Panc1 (cell line): ENCODE measurements at regions not wholly inside any gene's neighbourhood (a gene's known extent, or its start where the extent isn't known, plus 50 kb on each side); places are given as distances from the start of the nearest gene placed in this dataset.

Experiments used
- ATAC-seq: fragments of 200-7000 bp; cut with Tn5 transposase; 2 replicates; pipeline ENCODE4 v1.9.1; 2020; ENCODE audit warnings: mild to moderate bottlenecking, moderate library complexity
- BruUV-seq: library from RNA; stranded (reverse); fragments of 400-500 nt; replicated peaks from 2 replicates; lab custom pipeline; 2021; lab: Mats Ljungman, UMichigan
- CTCF ChIA-PET: fragments of 300-600 bp; sonication (Branson Sonifier 250); formaldehyde crosslinking; loops from one replicate; lab custom pipeline; 2022; ENCODE audit warnings: antibody characterized with exemption; lab: Charles Lee
- POLR2A ChIA-PET: fragments of 300-600 bp; sonication (Branson Sonifier 250); formaldehyde crosslinking; loops from one replicate; lab custom pipeline; 2022; ENCODE audit warnings: antibody characterized with exemption; lab: Charles Lee
- DNase-seq: peaks from one replicate; pipeline ENCODE4 v3.0.0-alpha.2; 2010; ENCODE audit warnings: low read depth, low spot score
- H3K27ac ChIP-seq: 2 replicates; pipeline ENCODE4 v1.5.1; 2011; ENCODE audit warnings: mild to moderate bottlenecking, low read length, inconsistent platforms
- H3K27me3 ChIP-seq: fragments of 200-500 bp; sonication (Bioruptor generic); 2 replicates; pipeline ENCODE4 v1.6.0; 2014; ENCODE audit warnings: low read length, inconsistent platforms; ENCODE audit not compliant: control insufficient read depth, insufficient read depth
- H3K36me3 ChIP-seq: fragments of 200-500 bp; sonication (Bioruptor generic); 2 replicates; pipeline ENCODE4 v1.5.1; 2014; ENCODE audit warnings: inconsistent platforms, mild to moderate bottlenecking, low read length, moderate library complexity; ENCODE audit not compliant: control insufficient read depth, insufficient read depth
- H3K4me1 ChIP-seq: 2 replicates; pipeline ENCODE4 v1.5.1; 2011; ENCODE audit warnings: inconsistent platforms, mild to moderate bottlenecking, low read length, moderate library complexity; ENCODE audit not compliant: control insufficient read depth, insufficient read depth
- H3K4me3 ChIP-seq, 2 experiments: 2 replicates each; pipeline ENCODE4 v1.5.1; 2011 to 2012; ENCODE audit warnings: low read depth in 2 of 2, low read length in 2 of 2, mild to moderate bottlenecking in 2 of 2, inconsistent platforms in 1 of 2, moderate library complexity in 1 of 2
- H3K9me3 ChIP-seq: fragments of 200-500 bp; sonication (Bioruptor generic); 2 replicates; pipeline ENCODE4 v1.5.1; 2014; ENCODE audit warnings: low read depth, mild to moderate bottlenecking, inconsistent platforms, low read length, moderate library complexity; ENCODE audit not compliant: control insufficient read depth, insufficient read depth
- POLR2AphosphoS5 ChIP-seq: IDR thresholded peaks from 2 replicates; pipeline ENCODE4 v1.6.1; 2012; ENCODE audit warnings: mild to moderate bottlenecking, low read depth, low read length, moderate library complexity
- SIN3A ChIP-seq: IDR thresholded peaks from 2 replicates; pipeline ENCODE4 v1.6.1; 2012; ENCODE audit warnings: low read depth, mild to moderate bottlenecking, low read length, moderate library complexity, borderline replicate concordance; ENCODE audit not compliant: insufficient read depth
- TCF7L2 ChIP-seq: IDR thresholded peaks from 2 replicates; pipeline ENCODE4 v1.6.1; 2011; ENCODE audit warnings: mild to moderate bottlenecking, low read depth, low read length, inconsistent platforms
- in situ Hi-C: cut with HindIII; loops from 2 replicates; pipeline ENCODE4 v1.10.0; 2016; ENCODE audit warnings: low sequenced_read_pairs, low pct_unique_long_range_greater_than_20kb
- intact Hi-C: fragments of 100-400 bp; cut with micrococcal nuclease; formaldehyde crosslinking; loops from one replicate; pipeline ENCODE4 v1.10.0; 2022; ENCODE audit not compliant: unreplicated experiment
- TF ChIP-seq, protein P1 (sequence below): fragments of 450-650 bp; IDR thresholded peaks from 2 replicates; pipeline ENCODE4 v1.5.1; 2017; ENCODE audit warnings: mild to moderate bottlenecking
- TF ChIP-seq, protein P2 (sequence below), 2 experiments: IDR thresholded peaks; 2 replicates each; pipeline ENCODE4 v1.6.1; 2011 to 2012; ENCODE audit warnings: low read depth in 2 of 2, control low read depth in 1 of 2, low read length in 1 of 2, mild to moderate bottlenecking in 1 of 2, moderate library complexity in 1 of 2; ENCODE audit not compliant: insufficient read depth in 1 of 2

DNA sequence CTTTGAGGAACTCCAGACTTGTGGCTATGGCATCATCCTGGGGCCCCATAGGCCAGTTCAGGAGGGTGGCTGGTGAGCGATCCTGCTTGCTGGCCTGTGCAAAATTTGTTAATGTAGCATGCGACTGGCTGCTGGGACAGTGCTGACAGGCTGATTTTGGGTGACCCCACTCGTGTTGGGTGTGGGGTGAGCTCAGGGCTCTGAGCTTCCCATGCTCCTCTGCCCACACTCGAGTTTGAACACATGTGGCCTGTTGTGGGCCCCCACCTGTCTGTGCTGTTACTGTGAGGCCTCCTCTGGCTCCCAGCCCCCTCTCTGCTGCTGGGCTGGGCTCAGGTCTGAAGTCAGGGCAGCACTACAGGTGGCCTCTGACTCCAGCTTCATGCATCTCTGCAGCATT lies 64.4 kb upstream of the MYEOV start:
- Histone ChIP-seq H3K9me3 (no peaks in the 10 kb centered on the region; the same call in 1 of the 2 replicates), H3K4me3 (no peak overlapping the region), H3K27ac (no peak overlapping the region), H3K4me1 (no peaks in the 10 kb centered on the region), H3K27me3 (no peaks in the 10 kb centered on the region), H3K36me3 (no peaks in the 10 kb centered on the region)
- in situ Hi-C loops (no loop called here), intact Hi-C loops (no loop called here)
- no TSS peak for BruUV-seq
- no peak for ATAC-seq
- no peak for DNase-seq
- POLR2A ChIA-PET, result no interaction called here
- CTCF ChIA-PET, result no interaction called here
- TF ChIP-seq, protein P1, sequence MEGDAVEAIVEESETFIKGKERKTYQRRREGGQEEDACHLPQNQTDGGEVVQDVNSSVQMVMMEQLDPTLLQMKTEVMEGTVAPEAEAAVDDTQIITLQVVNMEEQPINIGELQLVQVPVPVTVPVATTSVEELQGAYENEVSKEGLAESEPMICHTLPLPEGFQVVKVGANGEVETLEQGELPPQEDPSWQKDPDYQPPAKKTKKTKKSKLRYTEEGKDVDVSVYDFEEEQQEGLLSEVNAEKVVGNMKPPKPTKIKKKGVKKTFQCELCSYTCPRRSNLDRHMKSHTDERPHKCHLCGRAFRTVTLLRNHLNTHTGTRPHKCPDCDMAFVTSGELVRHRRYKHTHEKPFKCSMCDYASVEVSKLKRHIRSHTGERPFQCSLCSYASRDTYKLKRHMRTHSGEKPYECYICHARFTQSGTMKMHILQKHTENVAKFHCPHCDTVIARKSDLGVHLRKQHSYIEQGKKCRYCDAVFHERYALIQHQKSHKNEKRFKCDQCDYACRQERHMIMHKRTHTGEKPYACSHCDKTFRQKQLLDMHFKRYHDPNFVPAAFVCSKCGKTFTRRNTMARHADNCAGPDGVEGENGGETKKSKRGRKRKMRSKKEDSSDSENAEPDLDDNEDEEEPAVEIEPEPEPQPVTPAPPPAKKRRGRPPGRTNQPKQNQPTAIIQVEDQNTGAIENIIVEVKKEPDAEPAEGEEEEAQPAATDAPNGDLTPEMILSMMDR, result no peak
- TF ChIP-seq, protein P2, sequence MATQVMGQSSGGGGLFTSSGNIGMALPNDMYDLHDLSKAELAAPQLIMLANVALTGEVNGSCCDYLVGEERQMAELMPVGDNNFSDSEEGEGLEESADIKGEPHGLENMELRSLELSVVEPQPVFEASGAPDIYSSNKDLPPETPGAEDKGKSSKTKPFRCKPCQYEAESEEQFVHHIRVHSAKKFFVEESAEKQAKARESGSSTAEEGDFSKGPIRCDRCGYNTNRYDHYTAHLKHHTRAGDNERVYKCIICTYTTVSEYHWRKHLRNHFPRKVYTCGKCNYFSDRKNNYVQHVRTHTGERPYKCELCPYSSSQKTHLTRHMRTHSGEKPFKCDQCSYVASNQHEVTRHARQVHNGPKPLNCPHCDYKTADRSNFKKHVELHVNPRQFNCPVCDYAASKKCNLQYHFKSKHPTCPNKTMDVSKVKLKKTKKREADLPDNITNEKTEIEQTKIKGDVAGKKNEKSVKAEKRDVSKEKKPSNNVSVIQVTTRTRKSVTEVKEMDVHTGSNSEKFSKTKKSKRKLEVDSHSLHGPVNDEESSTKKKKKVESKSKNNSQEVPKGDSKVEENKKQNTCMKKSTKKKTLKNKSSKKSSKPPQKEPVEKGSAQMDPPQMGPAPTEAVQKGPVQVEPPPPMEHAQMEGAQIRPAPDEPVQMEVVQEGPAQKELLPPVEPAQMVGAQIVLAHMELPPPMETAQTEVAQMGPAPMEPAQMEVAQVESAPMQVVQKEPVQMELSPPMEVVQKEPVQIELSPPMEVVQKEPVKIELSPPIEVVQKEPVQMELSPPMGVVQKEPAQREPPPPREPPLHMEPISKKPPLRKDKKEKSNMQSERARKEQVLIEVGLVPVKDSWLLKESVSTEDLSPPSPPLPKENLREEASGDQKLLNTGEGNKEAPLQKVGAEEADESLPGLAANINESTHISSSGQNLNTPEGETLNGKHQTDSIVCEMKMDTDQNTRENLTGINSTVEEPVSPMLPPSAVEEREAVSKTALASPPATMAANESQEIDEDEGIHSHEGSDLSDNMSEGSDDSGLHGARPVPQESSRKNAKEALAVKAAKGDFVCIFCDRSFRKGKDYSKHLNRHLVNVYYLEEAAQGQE (IDR thresholded peaks at IDR 0.05; ENCODE audit: insufficient read depth in 1 of 2, low read depth in 2 of 2, low read length in 1 of 2), result no peak
- no peak for TF ChIP-seq POLR2AphosphoS5
- no peak for TF ChIP-seq SIN3A
- no peak for TF ChIP-seq TCF7L2

DNA sequence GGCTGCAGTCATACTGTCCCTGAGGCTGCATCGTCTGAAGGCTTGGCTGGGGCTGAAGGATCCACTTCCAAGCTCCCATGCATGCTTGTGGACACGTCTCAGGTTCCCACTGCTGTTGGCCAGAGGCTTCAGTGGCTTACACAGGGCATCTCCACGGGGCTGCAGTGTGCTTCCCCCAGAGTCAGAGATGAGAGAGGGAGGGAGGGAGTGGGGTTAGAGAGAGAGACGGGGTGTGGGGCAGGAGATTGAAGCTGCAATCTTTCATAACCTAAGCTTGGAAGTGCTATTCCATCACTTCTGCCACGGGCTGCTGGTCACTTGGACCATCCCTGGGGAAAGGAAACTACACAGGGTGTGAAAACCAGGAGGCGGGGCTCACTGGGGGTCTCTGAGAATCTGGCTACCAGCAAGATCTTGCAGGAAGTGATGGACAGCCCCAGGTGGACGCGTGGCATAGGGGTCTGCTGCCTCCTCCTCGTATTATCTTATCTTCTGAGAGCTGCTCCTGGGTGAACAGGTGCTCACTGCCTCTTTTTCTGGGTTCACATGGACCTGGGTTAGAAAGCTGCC lies 63.0 kb upstream of the MYEOV start:
- CTCF ChIA-PET, result no interaction called here
- DNase-seq, result no peak

More for the DNA sequence above, 63.0 kb upstream of the MYEOV start:
- Histone ChIP-seq H3K36me3 (no peaks in the 10 kb centered on the region), H3K27me3 (no peaks in the 10 kb centered on the region), H3K9me3 (no peaks in the 10 kb centered on the region; the same call in 1 of the 2 replicates), H3K4me1 (no peaks in the 10 kb centered on the region), H3K27ac (no peak overlapping the region), H3K4me3 (no peak overlapping the region)
- no TSS peak for BruUV-seq
- in situ Hi-C loops, result no loop called here
- ATAC-seq, result no peak
- intact Hi-C loops, result no loop called here
- no peak for TF ChIP-seq TCF7L2
- TF ChIP-seq, protein P2 (IDR thresholded peaks at IDR 0.05; ENCODE audit: insufficient read depth in 1 of 2, low read depth in 2 of 2, low read length in 1 of 2), result no peak
- TF ChIP-seq, protein P1, result no peak
- POLR2A ChIA-PET, result interaction anchor here (0.6 kb wide), 1 partner anchor 75 kb away, joined by 3 read pairs; no protein-coding TSS in a partner anchor
